ENCODE measurements at regions not wholly inside any gene's neighbourhood (a gene's known extent, or its start where the extent isn't known, plus 50 kb on each side); places are given as distances from the start of the nearest gene placed in this dataset.

GRCh38 chr21:32212116-32212515 is 66.7 kb downstream of the MIS18A start:
- H3K27ac ChIP-seq, result no peak overlapping the region
- FAIRE-seq (no peak), DNase-seq (ENCODE audit: low read depth in 1 of 2, low spot score in 1 of 2) (no peak), ATAC-seq (no peak)
- 19% methylated on average over 3 of the region's 4 CpGs for WGBS (ENCODE audit: missing lambda C conversion rate)
- CTCF ChIA-PET, result no interaction called here
- no peak overlapping the region for H3K4me3 ChIP-seq
- no peaks in the 10 kb centered on the region for H3K4me1 ChIP-seq
- no peaks in the 10 kb centered on the region for H3K9me3 ChIP-seq
- POLR2A ChIA-PET, result no interaction called here
- TF ChIP-seq JUN (IDR thresholded peaks at IDR 0.05), result no peak
- no peak for TF ChIP-seq ZC3H11A (IDR thresholded peaks at IDR 0.05)
- no peak for TF ChIP-seq JUNB (IDR thresholded peaks at IDR 0.05)
- TF ChIP-seq PHF8 (IDR thresholded peaks at IDR 0.05; ENCODE audit: borderline replicate concordance, low read depth), result no peak
- TF ChIP-seq KDM1A (IDR thresholded peaks at IDR 0.05; ENCODE audit: low read depth), result no peak
- no peak for TF ChIP-seq RARB (CRISPR knock-in tag; IDR thresholded peaks at IDR 0.05)
- no peak for TF ChIP-seq HES2 (IDR thresholded peaks at IDR 0.05)
- TF ChIP-seq, protein P1, sequence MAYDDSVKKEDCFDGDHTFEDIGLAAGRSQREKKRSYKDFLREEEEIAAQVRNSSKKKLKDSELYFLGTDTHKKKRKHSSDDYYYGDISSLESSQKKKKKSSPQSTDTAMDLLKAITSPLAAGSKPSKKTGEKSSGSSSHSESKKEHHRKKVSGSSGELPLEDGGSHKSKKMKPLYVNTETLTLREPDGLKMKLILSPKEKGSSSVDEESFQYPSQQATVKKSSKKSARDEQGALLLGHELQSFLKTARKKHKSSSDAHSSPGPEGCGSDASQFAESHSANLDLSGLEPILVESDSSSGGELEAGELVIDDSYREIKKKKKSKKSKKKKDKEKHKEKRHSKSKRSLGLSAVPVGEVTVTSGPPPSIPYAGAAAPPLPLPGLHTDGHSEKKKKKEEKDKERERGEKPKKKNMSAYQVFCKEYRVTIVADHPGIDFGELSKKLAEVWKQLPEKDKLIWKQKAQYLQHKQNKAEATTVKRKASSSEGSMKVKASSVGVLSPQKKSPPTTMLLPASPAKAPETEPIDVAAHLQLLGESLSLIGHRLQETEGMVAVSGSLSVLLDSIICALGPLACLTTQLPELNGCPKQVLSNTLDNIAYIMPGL (CRISPR knock-in tag; IDR thresholded peaks at IDR 0.05; ENCODE audit: borderline replicate concordance), result no peak
- TF ChIP-seq RAD21 (conservative IDR thresholded peaks at IDR 0.05 in 1 of 2, IDR thresholded peaks at IDR 0.05 in 1 of 2), result no peak
- TF ChIP-seq FOSL2 (IDR thresholded peaks at IDR 0.05), result no peak
- no peak for TF ChIP-seq FOSL2 (CRISPR knock-in tag; IDR thresholded peaks at IDR 0.05)
- TF ChIP-seq EHMT2 (IDR thresholded peaks at IDR 0.05; ENCODE audit: low read depth), result no peak
- TF ChIP-seq GATA3 (IDR thresholded peaks at IDR 0.05; ENCODE audit: borderline replicate concordance), result no peak
- no peak for TF ChIP-seq CHD4 (IDR thresholded peaks at IDR 0.05; ENCODE audit: borderline replicate concordance)
- TF ChIP-seq RFX5 (IDR thresholded peaks at IDR 0.05), result no peak
- TF ChIP-seq CBX2 (IDR thresholded peaks at IDR 0.05; ENCODE audit: borderline replicate concordance, low read depth), result no peak
- no peak for TF ChIP-seq RCOR1 (IDR thresholded peaks at IDR 0.05; ENCODE audit: low read depth, low read length)
- TF ChIP-seq HOXA7 (CRISPR knock-in tag; IDR thresholded peaks at IDR 0.05), result no peak
- no peak overlapping the region for H3K4me2 ChIP-seq

GRCh38 chr21:32211306-32211705 is 67.5 kb downstream of the MIS18A start:
- ChIA-PET POLR2A (no interaction called here), CTCF (no interaction called here)
- TF ChIP-seq, protein P2, sequence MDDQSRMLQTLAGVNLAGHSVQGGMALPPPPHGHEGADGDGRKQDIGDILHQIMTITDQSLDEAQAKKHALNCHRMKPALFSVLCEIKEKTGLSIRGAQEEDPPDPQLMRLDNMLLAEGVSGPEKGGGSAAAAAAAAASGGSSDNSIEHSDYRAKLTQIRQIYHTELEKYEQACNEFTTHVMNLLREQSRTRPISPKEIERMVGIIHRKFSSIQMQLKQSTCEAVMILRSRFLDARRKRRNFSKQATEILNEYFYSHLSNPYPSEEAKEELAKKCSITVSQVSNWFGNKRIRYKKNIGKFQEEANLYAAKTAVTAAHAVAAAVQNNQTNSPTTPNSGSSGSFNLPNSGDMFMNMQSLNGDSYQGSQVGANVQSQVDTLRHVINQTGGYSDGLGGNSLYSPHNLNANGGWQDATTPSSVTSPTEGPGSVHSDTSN (IDR thresholded peaks at IDR 0.05), result no peak
- TF ChIP-seq, protein P1 (CRISPR knock-in tag; IDR thresholded peaks at IDR 0.05; ENCODE audit: borderline replicate concordance), result no peak
- TF ChIP-seq, protein P3, sequence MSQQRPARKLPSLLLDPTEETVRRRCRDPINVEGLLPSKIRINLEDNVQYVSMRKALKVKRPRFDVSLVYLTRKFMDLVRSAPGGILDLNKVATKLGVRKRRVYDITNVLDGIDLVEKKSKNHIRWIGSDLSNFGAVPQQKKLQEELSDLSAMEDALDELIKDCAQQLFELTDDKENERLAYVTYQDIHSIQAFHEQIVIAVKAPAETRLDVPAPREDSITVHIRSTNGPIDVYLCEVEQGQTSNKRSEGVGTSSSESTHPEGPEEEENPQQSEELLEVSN (IDR thresholded peaks at IDR 0.05; ENCODE audit: borderline replicate concordance, low read depth), result no peak
- TF ChIP-seq HES2 (IDR thresholded peaks at IDR 0.05) (no peak), KDM1A (IDR thresholded peaks at IDR 0.05; ENCODE audit: low read depth) (no peak), SMC3 (IDR thresholded peaks at IDR 0.05) (no peak), ZFP36 (IDR thresholded peaks at IDR 0.05; ENCODE audit: borderline replicate concordance, partially characterized antibody) (no peak), ATOH8 (CRISPR knock-in tag; IDR thresholded peaks at IDR 0.05; ENCODE audit: low read depth) (no peak), BCL3 (IDR thresholded peaks at IDR 0.05) (no peak), EP300 (IDR thresholded peaks at IDR 0.05) (no peak), TFCP2L1 (CRISPR knock-in tag; IDR thresholded peaks at IDR 0.05) (no peak)
- no peak for ATAC-seq
- H3K9me3 ChIP-seq, result no peaks in the 10 kb centered on the region
- FAIRE-seq, result no peak
- DNase-seq (ENCODE audit: low read depth in 1 of 2, low spot score in 1 of 2), result no peak
- no peak overlapping the region for H3K27ac ChIP-seq
- H3K4me3 ChIP-seq, result no peak overlapping the region
- H3K4me2 ChIP-seq, result no peak overlapping the region
- WGBS (ENCODE audit: missing lambda C conversion rate), result 2% methylated on average over 3 of the region's 3 CpGs
- no peaks in the 10 kb centered on the region for H3K4me1 ChIP-seq

Data from A549 (cell line).